ENCODE measurements at regions not wholly inside any gene's neighbourhood (a gene's known extent, or its start where the extent isn't known, plus 50 kb on each side); places are given as distances from the start of the nearest gene placed in this dataset.

DNA sequence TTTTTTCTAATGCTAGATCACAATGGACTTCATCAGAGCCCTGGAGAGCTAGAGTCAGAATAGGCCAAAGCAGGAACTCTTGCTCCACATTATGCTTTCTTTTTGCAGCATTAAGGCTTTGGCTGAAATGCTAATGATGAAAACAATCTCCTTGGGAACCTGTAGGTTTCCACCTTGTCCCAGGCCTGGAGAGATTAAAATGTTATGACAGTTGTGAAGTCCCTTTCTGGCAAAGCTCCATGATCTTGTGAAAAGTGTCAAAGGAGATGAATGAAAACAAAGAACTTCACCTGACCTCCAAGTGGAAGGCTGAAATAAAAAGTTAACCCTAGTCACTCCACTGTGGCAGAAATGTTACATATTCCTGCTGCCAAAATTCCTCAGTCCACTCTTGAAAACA, 64.0 kb upstream of the LRRC1 start:
- Histone ChIP-seq H3K4me3 (ENCODE audit: low read length, poor library complexity, severe bottlenecking) (no peak overlapping the region), H3K27me3 (ENCODE audit: insufficient read depth, low read length, poor library complexity, severe bottlenecking) (no peaks in the 10 kb centered on the region), H3K4me1 (ENCODE audit: insufficient read depth, low read length, poor library complexity, severe bottlenecking) (peaks cover 26% of the 10 kb centered on the region), H4K20me1 (ENCODE audit: insufficient read depth, low read length, poor library complexity, severe bottlenecking) (no peaks in the 10 kb centered on the region), H3F3A (ENCODE audit: low read depth) (no peaks in the 10 kb centered on the region; the same call in 1 of the 2 replicates), H3K36me3 (ENCODE audit: insufficient read depth, low read length) (no peaks in the 10 kb centered on the region), H3K9me2 (replicated peaks; ENCODE audit: low read depth, low read length) (no peaks in the 10 kb centered on the region), H3K9me3 (ENCODE audit: insufficient read depth, low read depth, low read length) (no peaks in the 10 kb centered on the region), H3K9ac (ENCODE audit: low read depth, low read length, poor library complexity, severe bottlenecking) (no peak overlapping the region), H3K4me2 (ENCODE audit: low read depth, low read length, poor library complexity, severe bottlenecking) (no peak overlapping the region), H2AFZ (ENCODE audit: low read length) (no peak overlapping the region), H3K79me2 (ENCODE audit: insufficient read depth, low read length) (no peaks in the 10 kb centered on the region)
- TF ChIP-seq, protein P1, sequence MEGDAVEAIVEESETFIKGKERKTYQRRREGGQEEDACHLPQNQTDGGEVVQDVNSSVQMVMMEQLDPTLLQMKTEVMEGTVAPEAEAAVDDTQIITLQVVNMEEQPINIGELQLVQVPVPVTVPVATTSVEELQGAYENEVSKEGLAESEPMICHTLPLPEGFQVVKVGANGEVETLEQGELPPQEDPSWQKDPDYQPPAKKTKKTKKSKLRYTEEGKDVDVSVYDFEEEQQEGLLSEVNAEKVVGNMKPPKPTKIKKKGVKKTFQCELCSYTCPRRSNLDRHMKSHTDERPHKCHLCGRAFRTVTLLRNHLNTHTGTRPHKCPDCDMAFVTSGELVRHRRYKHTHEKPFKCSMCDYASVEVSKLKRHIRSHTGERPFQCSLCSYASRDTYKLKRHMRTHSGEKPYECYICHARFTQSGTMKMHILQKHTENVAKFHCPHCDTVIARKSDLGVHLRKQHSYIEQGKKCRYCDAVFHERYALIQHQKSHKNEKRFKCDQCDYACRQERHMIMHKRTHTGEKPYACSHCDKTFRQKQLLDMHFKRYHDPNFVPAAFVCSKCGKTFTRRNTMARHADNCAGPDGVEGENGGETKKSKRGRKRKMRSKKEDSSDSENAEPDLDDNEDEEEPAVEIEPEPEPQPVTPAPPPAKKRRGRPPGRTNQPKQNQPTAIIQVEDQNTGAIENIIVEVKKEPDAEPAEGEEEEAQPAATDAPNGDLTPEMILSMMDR (conservative IDR thresholded peaks at IDR 0.05; ENCODE audit: low read length) = no peak
- no peak for TF ChIP-seq EZH2phosphoT487 (IDR thresholded peaks at IDR 0.05; ENCODE audit: borderline replicate concordance)

DNA sequence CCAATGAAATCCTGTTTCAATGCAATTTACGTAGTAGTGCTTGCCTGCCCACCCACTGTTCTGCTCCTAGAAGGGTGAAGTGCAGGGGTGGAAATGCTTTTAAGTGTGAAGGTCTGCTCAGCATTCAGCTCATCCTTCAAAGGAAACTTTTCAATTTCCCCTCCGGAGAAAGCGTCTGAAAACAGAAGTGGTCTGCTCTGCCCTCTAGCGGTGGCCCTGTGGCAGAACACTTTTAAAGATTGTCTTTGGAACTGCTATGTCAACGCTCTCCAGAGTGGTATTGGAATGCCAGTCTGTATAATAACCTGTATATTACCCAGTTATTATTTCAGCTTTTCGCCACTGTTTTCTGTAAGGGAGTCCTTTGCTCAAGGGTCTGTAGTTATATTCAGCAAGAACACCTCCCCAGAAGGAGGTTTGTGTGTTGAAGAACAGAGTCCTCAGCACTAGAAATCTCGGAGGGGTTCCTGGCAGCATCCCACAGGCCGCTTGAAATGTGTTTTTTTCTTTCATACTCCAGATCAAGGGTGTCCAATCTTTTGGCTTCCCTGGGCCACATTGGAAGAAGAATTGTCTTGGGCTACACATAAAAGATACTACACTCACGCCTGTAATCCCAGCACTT, 63.1 kb upstream of the KLHL31 start:
- H4K20me1 ChIP-seq (ENCODE audit: insufficient read depth, low read length, poor library complexity, severe bottlenecking) = no peaks in the 10 kb centered on the region
- TF ChIP-seq, protein P1 (conservative IDR thresholded peaks at IDR 0.05; ENCODE audit: low read length) = peak; percentile 76
- no peak for TF ChIP-seq EZH2phosphoT487 (IDR thresholded peaks at IDR 0.05; ENCODE audit: borderline replicate concordance)
- H3K9me2 ChIP-seq (replicated peaks; ENCODE audit: low read depth, low read length) = no peaks in the 10 kb centered on the region
- no peaks in the 10 kb centered on the region for H3K36me3 ChIP-seq (ENCODE audit: insufficient read depth, low read length)
- H3K9ac ChIP-seq (ENCODE audit: low read depth, low read length, poor library complexity, severe bottlenecking) = no peak overlapping the region
- H3K9me3 ChIP-seq (ENCODE audit: insufficient read depth, low read depth, low read length) = no peaks in the 10 kb centered on the region
- H3K4me2 ChIP-seq (ENCODE audit: low read depth, low read length, poor library complexity, severe bottlenecking) = no peak overlapping the region
- H3K4me3 ChIP-seq (ENCODE audit: low read length, poor library complexity, severe bottlenecking) = no peak overlapping the region
- peak overlapping the region; percentile 60; the same call in 1 of the 2 replicates for H2AFZ ChIP-seq (ENCODE audit: low read length)
- peaks cover 11% of the 10 kb centered on the region for H3K4me1 ChIP-seq (ENCODE audit: insufficient read depth, low read length, poor library complexity, severe bottlenecking)
- H3F3A ChIP-seq (ENCODE audit: low read depth) = no peaks in the 10 kb centered on the region; the same call in 1 of the 2 replicates
- H3K27me3 ChIP-seq (ENCODE audit: insufficient read depth, low read length, poor library complexity, severe bottlenecking) = no peaks in the 10 kb centered on the region
- no peaks in the 10 kb centered on the region for H3K79me2 ChIP-seq (ENCODE audit: insufficient read depth, low read length)

DNA sequence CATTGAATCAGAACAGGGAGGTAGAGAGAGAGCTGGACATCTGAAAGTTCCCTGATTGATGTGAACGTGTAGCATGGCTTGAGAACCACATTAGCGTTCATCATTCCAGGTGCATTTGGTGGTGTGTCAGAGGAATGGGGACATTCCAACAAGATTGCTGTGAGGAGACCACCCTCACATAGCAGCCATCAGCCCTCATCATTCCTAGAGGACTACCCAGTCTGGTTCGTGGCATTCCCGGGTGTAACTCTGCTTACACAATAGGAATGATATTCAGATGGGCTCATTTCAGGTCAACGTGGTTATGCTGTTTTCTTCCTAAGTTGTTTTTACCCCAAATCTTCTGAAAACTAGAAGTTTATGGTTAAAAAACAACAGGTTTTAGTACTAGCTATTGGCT, 62.2 kb upstream of the KLHL31 start:
- Histone ChIP-seq H3K4me2 (ENCODE audit: low read depth, low read length, poor library complexity, severe bottlenecking) (no peak overlapping the region), H3K79me2 (ENCODE audit: insufficient read depth, low read length) (no peaks in the 10 kb centered on the region), H3K36me3 (ENCODE audit: insufficient read depth, low read length) (no peaks in the 10 kb centered on the region), H3K9me3 (ENCODE audit: insufficient read depth, low read depth, low read length) (no peaks in the 10 kb centered on the region), H3K9ac (ENCODE audit: low read depth, low read length, poor library complexity, severe bottlenecking) (no peak overlapping the region), H3K4me3 (ENCODE audit: low read length, poor library complexity, severe bottlenecking) (no peak overlapping the region), H3K27me3 (ENCODE audit: insufficient read depth, low read length, poor library complexity, severe bottlenecking) (no peaks in the 10 kb centered on the region), H3K9me2 (replicated peaks; ENCODE audit: low read depth, low read length) (no peaks in the 10 kb centered on the region), H2AFZ (ENCODE audit: low read length) (no peak overlapping the region), H3F3A (ENCODE audit: low read depth) (no peaks in the 10 kb centered on the region; the same call in 1 of the 2 replicates), H4K20me1 (ENCODE audit: insufficient read depth, low read length, poor library complexity, severe bottlenecking) (no peaks in the 10 kb centered on the region), H3K4me1 (ENCODE audit: insufficient read depth, low read length, poor library complexity, severe bottlenecking) (peaks cover 11% of the 10 kb centered on the region)
- TF ChIP-seq, protein P1 (conservative IDR thresholded peaks at IDR 0.05; ENCODE audit: low read length) = no peak
- no peak for TF ChIP-seq EZH2phosphoT487 (IDR thresholded peaks at IDR 0.05; ENCODE audit: borderline replicate concordance)
